Aorta (tissue), 5 donors: ENCODE measurements at regions not wholly inside any gene's neighbourhood (a gene's known extent, or its start where the extent isn't known, plus 50 kb on each side); places are given as distances from the start of the nearest gene placed in this dataset.
"Not testable (repeated sequence)": the region's sequence is repeated elsewhere in the genome, so short reads cannot be mapped to it uniquely, and the experiment has no call there.

Experiments
- ATAC-seq: fragments of 200-7000 bp; cut with Tn5 transposase; one replicate; pipeline ENCODE4 v1.9.1; 2022; ENCODE audit warnings: moderate library complexity; ENCODE audit not compliant: low FRiP score
- DNase-seq, 2 donors: peaks; one replicate each; pipeline ENCODE4 v3.0.0-alpha.2; 2020
- H3K27ac ChIP-seq, 2 donors: one replicate each; pipeline ENCODE4 v1.5.1; 2013; ENCODE audit warnings: low read length in 2 of 2, mild to moderate bottlenecking in 2 of 2, moderate library complexity in 2 of 2, control low read depth in 1 of 2, inconsistent platforms in 1 of 2, low read depth in 1 of 2
- H3K27me3 ChIP-seq, 2 donors: one replicate each; pipeline ENCODE4 v1.6.1; 2013; ENCODE audit warnings: control low read depth in 1 of 2, low read length in 1 of 2, mild to moderate bottlenecking in 1 of 2, moderate library complexity in 1 of 2; ENCODE audit not compliant: insufficient read depth in 2 of 2, control insufficient read depth in 1 of 2
- H3K36me3 ChIP-seq, 2 donors: one replicate each; pipeline ENCODE4 v1.6.1; 2013; ENCODE audit warnings: control low read depth in 1 of 2, low read length in 1 of 2, mild to moderate bottlenecking in 1 of 2; ENCODE audit not compliant: insufficient read depth in 2 of 2, control insufficient read depth in 1 of 2
- H3K4me1 ChIP-seq, 2 donors: one replicate each; pipeline ENCODE4 v1.6.1; 2013; ENCODE audit warnings: low read length in 2 of 2, control low read depth in 1 of 2, mild to moderate bottlenecking in 1 of 2, moderate library complexity in 1 of 2; ENCODE audit not compliant: insufficient read depth in 2 of 2, control insufficient read depth in 1 of 2
- H3K4me3 ChIP-seq, 2 donors: one replicate each; pipeline ENCODE4 v1.5.1; 2013; ENCODE audit warnings: low read length in 2 of 2, control low read depth in 1 of 2, mild to moderate bottlenecking in 1 of 2
- H3K9me3 ChIP-seq: one replicate; pipeline ENCODE4 v1.6.1; 2013; ENCODE audit warnings: mild to moderate bottlenecking, low read length; ENCODE audit not compliant: control insufficient read depth
- WGBS, 2 donors: extraction: QIAGEN DNeasy Blood & Tissue Kit; methylation state at CpG; one replicate each; pipeline ENCODE4 v1.1.7; 2013; 5-methylcytosine and 5-hydroxymethylcytosine counted together
- intact Hi-C, 2 donors: fragments of 100-400 bp; cut with DNase I; formaldehyde crosslinking; loops; one replicate each; pipeline versions ENCODE4 v1.14.2 to v1.15.0; 2022
- donor health status: healthy with polysubstance abuse.
- donor health status: Bipolar disorder and iron deficiency.
- donor health status: DM: no; HTN: no; CAD: no.
- donor health status: DM: no; HTN: no; CAD: no.
- donor health status: DM: yes; HTN: yes; CAD: no.

GRCh38 chr20:26025792-26026191, 329.1 kb upstream of the ZNF337 start:
- WGBS, 2 donors: 95% methylated on average over 1 of the region's 4 CpGs; no CpG with 5 or more reads in 1 of the 2 donors
- H3K27ac ChIP-seq, H3K4me3 ChIP-seq, DNase-seq, H3K4me1 ChIP-seq, intact Hi-C loops, ATAC-seq, H3K27me3 ChIP-seq, H3K36me3 ChIP-seq, H3K9me3 ChIP-seq: not testable (repeated sequence)

DNA sequence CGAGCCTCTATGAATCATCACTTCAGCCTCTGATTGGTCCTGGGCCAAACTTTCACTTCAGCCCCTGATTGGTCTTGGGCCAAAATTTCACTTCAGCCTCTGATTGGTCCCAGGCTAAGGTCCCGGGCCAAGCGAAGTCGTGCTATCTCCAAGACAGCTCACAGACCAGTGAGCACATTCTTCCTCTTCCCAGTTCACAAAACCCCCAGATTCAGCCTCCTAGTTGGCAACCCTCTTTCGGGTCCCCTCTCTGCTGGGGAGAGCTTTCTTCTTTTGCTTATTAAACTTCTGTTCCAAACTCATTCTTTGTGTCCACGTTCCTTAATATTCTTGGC, 314.3 kb upstream of the ZNF337 start:
- H3K4me1 ChIP-seq, intact Hi-C loops, ATAC-seq, H3K27ac ChIP-seq, H3K36me3 ChIP-seq, H3K27me3 ChIP-seq, H3K9me3 ChIP-seq, DNase-seq, H3K4me3 ChIP-seq: not testable (repeated sequence)
- WGBS, 2 donors: no CpG with 5 or more reads among the region's 6 CpGs

- H3K27me3 ChIP-seq, ATAC-seq, H3K4me1 ChIP-seq, DNase-seq, intact Hi-C loops, H3K9me3 ChIP-seq, H3K36me3 ChIP-seq: not testable (repeated sequence)
- WGBS, 2 donors: 3 to 5% methylated on average over 6 to 10 of the region's 13 CpGs
- peak overlapping the region; percentile 32 to 87 for H3K4me3 ChIP-seq
- peak overlapping the region in 1 of 2 donors; percentile 78 for H3K27ac ChIP-seq
Observed at GRCh38 chr20:26010224-26010941, 313.7 kb upstream of the ZNF337 start.

GRCh38 chr20:26009402-26010223, 313.0 kb upstream of the ZNF337 start:
- H3K4me1 ChIP-seq, H3K27me3 ChIP-seq, H3K36me3 ChIP-seq, H3K9me3 ChIP-seq, intact Hi-C loops, ATAC-seq: not testable (repeated sequence)
- DNase-seq: peak; percentile 95 to 96
- peak overlapping the region; percentile 27 to 32 for H3K4me3 ChIP-seq
- 22 to 30% methylated on average over 39 of the region's 39 CpGs for WGBS, 2 donors
- peak overlapping the region in 1 of 2 donors; percentile 78 for H3K27ac ChIP-seq

DNA sequence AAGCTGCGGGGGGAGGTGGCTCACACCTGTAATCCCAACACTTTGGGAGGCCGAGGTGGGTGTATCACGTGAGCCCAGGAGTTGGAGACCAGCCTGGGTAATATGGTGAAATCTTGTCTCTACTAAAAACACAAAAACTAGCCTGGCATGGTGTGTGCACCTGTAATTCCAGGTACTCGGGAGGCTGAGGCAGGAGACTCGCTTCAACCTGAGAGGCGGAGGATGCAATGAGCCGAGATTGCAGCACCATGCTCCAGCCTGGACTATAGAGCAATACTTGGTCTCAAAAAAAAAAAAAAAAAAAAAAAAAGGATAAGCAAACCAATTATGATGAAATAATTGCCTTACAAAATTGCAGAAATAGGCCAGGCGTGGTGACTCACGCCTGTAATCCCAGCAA, 311.4 kb upstream of the ZNF337 start:
- H3K27me3 ChIP-seq, DNase-seq, H3K4me1 ChIP-seq, H3K9me3 ChIP-seq, H3K36me3 ChIP-seq, ATAC-seq, intact Hi-C loops, H3K27ac ChIP-seq, H3K4me3 ChIP-seq: not testable (repeated sequence)
- 96% methylated on average over 9 of the region's 9 CpGs for WGBS, 2 donors

GRCh38 chr20:26006164-26006563, 309.5 kb upstream of the ZNF337 start:
- DNase-seq, H3K27me3 ChIP-seq, H3K4me1 ChIP-seq, ATAC-seq, H3K9me3 ChIP-seq, H3K27ac ChIP-seq, H3K36me3 ChIP-seq, H3K4me3 ChIP-seq, intact Hi-C loops: not testable (repeated sequence)
- WGBS, 2 donors: 95 to 98% methylated on average over 4 of the region's 4 CpGs

DNA sequence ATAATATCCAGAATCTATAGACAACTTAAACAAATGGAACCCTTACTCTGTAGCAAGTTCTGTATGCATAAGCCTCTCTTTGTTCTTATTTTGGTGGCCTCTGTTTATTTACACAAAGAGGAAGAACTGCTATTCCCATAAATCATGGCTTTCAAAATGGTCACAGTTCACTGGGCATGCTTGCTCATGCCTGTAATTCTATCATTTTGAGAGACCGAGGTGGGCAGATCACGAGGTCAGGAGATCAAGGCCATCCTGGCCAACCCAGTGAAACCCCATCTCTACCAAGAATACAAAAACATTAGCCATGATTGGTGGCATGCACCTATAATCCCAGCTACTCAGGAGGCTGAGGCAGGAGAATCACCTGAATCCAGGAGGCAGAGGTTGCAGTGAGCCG, 307.3 kb upstream of the ZNF337 start:
- DNase-seq, intact Hi-C loops, ATAC-seq, H3K4me1 ChIP-seq, H3K27ac ChIP-seq, H3K4me3 ChIP-seq, H3K36me3 ChIP-seq, H3K27me3 ChIP-seq, H3K9me3 ChIP-seq: not testable (repeated sequence)
- 64 to 74% methylated on average over 3 of the region's 3 CpGs for WGBS, 2 donors

DNA sequence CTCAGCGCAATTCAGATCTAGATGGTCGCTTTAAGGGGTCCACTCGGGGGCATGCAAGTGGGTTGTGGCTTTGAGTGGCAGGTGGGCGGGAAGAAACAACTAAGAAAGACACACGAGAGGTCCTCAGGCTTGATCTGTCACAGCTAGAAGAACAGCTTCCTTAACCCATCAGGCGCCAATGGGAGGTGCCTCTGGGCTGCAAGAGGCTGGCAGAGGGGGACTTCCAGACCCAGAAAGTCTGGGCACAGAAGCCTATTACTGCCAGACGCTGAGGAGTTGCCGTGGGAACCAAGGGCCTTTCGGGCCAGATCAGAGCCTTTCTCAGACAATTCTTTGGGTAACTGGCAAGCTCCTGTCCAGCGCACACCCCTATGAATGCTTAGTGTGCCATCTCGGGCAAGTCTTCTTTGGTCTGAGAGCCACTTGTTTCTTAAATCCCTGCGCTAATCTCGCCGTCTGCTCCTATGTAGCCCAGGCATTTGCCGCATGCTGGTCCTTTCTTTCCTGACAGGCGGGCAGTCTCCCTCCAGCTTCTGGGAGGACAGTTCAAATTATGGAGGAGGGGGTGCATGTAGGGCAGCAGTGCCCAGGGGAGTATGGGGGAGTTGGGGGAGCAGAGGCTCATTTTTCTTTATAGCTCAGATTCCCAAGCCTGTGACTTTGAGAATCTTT, 300.9 kb upstream of the ZNF337 start:
- ATAC-seq, H3K9me3 ChIP-seq, DNase-seq, H3K27me3 ChIP-seq, H3K36me3 ChIP-seq, H3K4me3 ChIP-seq, intact Hi-C loops, H3K27ac ChIP-seq, H3K4me1 ChIP-seq: not testable (repeated sequence)
- 79 to 83% methylated on average over 16 of the region's 16 CpGs for WGBS, 2 donors
